DMS53 treated with DMSO at 0.1 percent for 48 hours (cell line): ENCODE measurements at regions not wholly inside any gene's neighbourhood (a gene's known extent, or its start where the extent isn't known, plus 50 kb on each side); places are given as distances from the start of the nearest gene placed in this dataset.
A peak's percentile ranks its signal among the peaks of the same experiment; 100 is the strongest.

ENCODE experiments used
- DNase-seq: peaks from one replicate; lab custom pipeline; 2025; ENCODE audit not compliant: unreplicated experiment; lab: John Stamatoyannopoulos, UW

DNA sequence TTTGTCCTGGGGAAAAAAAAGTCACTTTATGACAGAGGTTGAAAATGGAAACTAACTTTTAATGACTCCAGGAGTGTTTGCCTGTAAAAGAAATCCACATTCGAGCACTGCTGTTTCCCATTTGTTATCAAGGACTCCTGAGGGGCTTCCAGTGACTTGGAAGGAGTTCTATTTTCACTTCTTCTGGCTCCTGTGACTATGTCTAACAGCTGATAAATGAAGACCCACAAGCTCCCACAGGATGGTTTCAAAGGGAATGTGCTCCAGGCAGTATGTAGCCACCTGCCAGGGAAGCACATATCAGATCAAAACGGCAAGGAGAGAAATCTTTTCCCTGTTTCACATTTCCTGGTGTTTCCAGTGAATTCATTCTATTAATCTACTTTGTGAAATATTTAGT, 159.8 kb upstream of the FAM241A start:
- DNase-seq: no peak

DNA sequence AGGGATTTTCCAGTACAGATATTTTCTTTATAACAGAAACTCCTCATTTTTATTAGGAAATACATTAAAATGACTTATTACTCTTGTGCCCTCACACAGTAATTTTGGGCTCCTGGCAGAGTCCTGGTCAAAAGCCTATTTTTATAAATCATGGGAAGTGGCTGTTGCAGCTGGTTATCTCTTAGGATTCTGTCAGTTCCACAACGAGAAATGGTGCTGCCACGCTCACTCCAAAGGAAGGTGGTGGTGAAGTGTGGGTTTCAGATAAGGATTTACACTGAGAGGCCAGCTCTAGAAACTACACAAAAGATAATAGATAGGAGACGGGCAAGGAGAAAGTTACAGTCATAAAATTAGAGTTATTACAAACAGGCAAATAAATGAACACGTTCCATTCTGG, 159.2 kb upstream of the FAM241A start:
- no peak for DNase-seq

DNA sequence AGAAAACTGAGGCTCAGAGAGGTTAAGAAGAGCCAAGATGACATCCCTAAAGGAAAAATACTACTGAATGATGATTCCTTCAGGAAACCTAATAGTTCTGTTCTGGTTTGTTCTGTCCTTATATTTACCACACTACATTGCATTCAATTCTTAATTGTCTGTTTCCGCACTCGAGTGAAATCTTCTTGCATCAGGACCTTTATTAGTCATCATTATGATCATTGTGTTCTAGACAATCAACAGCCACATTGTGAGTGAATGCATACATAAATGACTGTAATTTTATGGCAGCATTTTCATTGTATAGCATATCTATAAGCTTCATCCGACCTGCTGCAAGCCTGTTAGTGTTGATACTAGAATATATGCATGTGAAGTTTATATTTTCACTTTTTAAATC, 156.7 kb upstream of the FAM241A start:
- no peak for DNase-seq

DNA sequence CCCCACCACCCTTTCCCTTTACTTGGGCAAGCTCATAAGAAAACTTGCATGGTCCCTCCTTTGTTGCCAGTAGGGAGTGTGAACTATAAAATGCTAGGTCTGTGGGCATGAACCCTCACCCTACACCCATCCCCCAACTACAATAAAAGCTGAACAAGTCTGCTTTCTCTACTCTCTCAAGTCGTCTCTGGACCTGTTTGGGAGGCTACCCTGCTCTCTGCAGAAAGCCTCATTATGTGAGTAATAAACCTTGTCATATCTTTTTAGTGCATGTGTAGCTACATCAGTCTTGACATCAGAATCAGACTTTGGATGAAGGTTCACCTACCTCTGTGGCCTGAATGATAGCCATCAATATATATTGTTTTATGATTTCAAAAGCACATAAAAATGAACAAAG, 155.4 kb upstream of the FAM241A start:
- no peak for DNase-seq

DNA sequence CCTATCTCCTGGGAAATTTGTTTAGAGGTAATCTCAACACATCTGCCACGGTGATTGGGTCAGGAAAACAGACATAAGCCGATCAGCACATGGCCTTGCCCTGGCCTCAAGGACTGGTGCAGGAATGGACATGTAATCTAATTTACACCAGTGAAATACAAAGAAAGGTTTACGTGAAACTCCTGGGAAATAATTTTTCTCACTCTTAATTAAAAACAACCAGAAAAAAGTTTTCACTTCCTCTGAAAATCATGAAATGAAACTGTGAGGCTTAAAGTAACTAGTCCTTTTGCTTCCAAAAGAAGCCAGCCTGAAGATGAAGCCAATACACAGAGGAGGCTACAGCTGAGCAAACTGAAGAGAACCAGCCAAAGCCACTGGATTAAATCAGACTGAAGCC, 154.1 kb upstream of the FAM241A start:
- DNase-seq: no peak

DNA sequence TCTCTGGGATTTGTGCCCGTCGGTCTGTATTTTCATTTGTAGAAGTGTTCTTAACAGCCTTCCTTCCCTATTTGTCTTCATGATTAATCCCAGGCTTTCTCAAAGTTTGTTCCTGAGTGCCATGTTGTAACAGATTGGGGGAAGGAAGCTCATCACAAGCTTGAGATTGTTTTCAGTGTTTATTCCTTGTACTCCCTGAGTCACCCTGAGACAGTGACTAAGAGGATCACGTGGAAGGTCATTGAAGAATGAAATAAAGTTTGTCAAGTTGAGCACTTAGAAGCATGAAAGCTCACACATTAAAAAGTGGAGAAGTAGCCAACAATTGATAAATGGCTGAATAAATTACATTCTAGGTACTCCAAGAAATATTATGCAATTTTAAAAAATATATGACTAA, 153.5 kb upstream of the FAM241A start:
- no peak for DNase-seq

DNA sequence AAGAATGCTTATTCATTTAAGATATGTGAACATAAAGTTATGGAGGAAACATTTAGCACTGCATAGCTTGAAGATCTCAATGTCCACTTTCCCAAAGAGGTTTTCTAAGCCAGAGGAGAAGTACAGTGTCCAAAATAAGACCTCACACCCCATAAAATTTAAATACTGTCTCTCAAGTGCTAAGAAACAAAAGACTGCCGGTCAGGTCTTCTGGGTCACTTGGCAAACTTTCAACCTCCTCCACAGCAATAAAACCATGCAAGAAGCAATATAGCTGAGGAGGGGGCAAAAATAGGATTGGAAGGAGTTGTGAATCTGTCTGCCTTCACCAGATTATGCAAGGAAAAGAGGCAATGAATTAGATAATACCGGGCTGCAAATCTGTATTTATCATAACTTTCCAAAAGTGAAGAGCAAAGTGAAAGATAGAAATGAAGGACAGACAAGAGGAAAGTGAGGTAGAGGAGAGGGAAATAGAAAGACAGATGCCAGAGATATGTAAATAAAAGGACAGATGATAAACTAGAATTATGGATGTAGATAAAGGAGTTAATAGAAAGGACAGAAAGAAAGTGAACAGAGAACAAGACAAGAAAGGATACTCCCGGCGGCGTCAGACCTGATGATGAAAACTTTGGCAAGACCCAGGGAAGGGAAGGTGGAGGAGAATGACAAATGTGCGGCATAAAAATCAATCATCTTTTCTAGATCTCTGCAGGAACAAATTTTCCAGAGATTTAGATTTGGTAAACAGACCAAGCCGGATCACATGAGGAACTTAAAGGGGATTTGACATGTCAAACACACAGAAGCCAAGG, 152.7 kb upstream of the FAM241A start:
- DNase-seq: no peak

DNA sequence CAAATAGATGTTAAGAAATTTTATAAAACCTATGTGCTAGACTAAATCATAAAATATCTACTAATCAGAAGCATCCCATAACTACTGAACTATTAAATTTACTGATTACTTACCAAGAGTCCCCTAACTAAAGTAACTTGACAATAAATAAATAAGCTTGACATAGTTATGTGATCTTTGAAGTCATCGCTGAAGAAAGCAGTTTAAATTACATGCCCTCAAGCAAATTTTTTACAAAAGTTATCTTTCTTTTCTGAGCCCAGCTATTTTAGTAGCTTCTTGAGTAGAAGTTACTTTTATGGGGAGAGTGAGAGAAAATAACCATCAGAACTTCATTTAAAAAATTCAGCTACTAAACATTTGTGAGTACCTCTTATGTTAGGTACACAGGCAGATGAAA, 150.9 kb upstream of the FAM241A start:
- no peak for DNase-seq

DNA sequence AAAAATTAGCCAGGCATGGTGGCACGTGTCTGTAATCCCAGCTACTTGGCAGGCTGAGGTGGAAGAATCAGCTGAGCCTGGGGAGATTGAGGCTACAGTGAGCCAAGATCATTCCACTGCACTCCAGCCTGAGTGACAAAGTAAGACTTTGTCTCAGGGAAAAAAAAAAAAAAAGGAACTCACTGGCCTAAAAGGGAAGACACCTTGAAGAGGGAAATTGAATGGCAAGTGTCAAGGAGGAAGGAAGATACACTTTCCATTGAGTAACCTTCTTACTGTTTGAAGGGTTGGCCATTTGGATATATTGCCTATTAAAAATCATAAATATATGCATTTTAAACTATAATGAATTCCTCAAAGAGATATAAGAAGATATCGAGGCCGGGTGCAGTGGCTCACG, 147.5 kb upstream of the FAM241A start:
- no peak for DNase-seq

DNA sequence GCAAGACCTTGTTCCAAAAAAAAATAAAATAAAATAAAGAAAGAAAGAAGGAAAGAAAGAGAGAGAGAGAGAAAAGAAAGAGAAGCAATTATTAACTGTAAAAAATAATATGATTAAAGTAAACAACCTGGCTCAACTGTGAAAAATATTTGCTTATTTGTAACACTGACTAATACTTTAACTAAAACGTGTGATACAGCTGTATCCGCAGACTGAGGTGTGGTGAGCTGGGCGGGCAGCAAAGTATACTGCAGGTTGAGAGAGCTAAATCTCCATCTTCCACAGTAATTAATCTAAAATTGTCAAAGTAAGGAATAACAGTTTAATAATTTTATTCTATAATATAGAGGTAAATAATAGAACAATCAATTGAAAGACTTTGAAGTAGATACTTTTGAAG, 145.5 kb upstream of the FAM241A start:
- DNase-seq: no peak

DNA sequence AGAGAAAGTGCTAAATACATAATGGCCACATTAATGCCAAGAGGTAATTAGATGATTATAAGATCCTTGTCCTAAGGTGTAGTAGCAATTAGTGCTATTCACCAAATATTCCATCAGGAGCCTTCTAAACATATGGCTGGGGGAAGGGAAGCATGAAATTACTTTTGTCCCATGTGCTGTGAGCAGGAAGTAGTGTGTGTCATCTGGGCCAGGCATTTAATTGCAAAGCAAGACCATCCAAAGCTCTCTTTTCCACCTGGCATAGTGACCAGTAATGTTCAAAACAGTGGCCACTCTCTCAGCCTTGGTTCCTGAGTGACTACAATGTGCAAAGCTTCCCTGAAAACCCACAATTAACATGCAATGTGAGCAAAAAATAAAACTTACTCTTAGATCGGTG, 144.2 kb upstream of the FAM241A start:
- no peak for DNase-seq

DNA sequence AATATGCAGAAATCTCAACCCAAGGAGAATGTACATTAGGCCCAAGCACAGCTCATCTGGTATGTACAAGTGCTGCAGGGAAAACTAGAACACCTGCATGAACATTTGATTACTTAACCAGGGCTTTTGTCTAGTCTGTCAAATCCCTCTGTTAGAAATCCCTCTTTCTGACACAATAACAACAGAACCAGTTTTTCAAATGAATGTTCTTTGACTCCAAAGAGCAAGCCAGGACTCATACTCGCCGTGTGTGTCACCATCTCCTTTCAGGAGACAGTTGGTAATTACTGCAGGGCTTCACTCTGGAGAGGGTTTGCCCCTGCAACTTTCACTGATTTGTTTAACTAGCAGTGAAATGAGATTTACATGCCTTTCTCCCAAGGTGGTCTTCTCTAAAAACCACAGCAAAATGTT, 143.0 kb upstream of the FAM241A start:
- no peak for DNase-seq

DNA sequence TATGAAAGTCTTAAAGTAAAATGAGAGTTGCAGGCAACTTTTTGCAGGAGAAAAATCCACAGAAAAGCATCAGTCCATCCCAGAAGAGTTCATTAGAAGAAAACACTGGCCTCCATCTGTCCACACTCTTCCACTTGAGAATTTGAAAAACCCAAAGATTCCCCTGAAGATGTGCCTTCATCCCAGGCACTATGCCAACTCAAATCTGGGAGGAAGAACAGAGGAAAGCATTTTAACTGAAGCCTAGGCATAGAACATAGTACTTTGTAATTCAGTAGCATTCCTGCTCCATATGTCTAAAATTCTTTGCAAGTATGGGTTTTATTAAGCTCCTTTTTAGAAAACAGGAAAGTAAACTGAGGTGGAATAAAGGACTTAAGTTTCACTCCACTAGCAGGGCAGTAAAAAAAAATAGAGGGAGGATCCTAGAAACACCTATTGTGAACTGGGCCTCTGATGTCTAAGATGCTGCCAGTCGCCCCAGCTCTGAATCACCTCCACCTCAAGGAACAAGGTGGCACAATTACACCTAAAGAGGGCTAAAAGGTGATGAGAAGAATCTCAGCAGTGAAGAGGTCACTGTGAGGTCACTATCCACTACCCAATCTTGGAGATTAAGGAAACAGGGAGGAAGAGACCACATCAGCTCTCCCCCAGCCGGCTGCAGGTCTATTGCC, 141.9 kb upstream of the FAM241A start:
- no peak for DNase-seq

DNA sequence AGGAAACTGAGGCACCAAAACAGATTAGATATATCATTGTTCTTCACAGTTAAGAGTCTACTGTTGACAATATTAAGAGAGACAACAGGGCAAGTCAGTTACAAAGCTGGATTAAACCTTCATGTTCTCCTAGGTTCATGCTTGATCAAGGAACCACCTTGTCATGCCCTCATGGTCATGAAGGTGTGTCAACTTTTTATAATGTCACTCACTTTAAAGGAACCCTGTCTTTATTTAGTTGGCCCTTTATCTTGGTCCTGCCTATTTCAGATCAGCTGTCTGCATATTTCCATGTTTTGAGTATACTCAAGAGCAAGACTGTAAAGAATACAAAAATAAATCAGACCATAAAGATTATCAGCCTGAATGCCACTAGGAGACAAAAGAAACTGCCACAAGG, 140.2 kb upstream of the FAM241A start:
- DNase-seq: no peak

DNA sequence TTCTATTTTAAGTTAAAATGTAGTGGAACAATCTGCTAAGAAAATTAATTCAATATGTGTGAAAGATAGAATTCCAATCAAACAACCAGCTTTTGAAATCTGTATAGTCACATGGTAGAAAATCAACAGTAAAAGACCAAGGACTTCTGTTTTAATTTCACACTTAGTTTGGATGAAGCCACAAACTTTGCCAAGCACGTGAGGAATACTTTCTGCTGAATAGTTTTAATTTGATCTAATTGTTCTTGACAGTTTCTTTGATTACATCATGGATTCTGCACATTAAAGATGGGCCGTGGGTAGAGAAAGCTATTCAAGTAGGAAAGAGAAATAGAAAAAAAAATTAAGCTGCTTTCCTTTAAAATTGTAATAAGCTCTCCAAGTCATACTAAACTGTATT, 137.9 kb upstream of the FAM241A start:
- no peak for DNase-seq

DNA sequence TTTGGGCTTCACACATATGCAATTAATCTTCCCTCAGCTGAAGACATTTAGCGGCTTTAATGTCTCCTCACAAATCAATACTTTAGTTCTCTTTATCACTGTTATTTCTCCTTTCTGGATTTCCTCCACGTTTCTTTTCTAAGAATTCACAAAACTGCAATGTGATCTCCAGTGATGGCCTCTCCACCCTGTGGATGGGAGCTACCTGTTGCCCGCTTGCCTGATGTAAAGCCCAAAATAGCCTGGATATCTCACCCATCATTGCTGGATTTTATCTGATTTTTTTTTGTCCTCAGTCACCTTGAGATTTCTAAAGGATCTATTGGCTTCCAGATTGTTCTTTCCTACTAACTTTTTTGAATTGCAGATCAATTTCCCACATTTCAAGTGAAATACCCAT, 129.3 kb upstream of the FAM241A start:
- DNase-seq: no peak

DNA sequence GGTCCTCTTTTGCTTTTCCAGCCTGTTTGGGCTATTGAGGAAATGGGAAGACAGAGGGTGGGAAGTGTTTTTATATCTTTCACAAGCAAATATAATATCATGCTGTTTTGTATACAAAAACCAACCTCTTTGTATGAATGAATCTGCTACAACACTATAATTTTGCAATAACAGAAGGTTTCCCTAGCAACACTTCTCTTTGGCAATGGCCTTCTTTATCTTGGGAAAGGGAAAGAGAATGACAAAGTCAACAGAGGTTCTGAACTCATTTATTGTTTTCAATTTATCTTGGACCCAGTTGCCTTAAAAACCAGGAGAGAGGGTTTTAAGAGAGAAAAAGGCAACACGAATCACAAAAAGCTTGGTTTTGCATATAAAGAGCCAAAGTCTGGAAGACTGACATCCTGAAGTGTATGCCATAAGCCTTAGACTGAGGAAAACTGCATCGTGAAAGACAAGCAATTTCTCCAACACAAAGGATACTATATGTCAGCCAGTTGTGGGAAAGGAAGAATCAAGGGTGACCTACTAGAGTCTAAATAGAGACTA, 121.8 kb upstream of the FAM241A start:
- DNase-seq: no peak

DNA sequence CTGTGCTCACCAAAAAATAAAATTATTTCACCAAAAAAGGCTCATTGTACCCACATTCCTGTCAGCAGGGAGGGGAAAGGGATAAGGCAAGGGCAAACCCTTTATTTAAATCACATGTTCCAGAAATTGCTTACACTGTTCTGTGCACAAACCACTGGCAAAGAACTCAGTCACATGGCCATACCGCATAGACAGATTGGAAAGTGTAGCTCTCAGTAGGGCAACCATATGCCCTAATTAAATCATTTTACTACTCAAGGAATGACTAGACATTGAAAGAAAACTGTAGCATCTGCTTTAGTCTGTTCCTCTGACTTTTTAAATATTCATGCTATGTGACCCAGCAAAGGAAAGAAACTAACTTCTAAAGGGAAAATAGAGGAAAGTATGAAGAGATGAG, 119.2 kb upstream of the FAM241A start:
- DNase-seq: no peak

DNA sequence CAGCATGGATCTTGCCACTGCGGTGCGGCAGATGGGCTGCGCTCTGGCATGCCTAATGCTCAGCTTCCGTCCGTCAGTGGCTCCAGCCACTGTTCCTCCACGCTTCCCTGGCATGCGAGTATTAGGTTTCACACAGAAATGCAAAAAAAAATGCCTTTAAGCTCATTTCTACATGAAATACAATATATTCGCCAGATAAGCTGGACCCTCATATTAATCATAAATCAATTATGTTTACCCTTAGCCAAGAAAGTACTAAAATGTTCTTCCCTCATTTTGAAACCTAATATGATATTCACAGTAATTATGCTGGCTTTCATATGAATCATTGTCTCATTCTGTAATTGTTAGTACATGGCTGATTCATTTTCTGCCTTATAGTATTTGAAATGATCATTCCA, 115.5 kb upstream of the FAM241A start:
- no peak for DNase-seq

DNA sequence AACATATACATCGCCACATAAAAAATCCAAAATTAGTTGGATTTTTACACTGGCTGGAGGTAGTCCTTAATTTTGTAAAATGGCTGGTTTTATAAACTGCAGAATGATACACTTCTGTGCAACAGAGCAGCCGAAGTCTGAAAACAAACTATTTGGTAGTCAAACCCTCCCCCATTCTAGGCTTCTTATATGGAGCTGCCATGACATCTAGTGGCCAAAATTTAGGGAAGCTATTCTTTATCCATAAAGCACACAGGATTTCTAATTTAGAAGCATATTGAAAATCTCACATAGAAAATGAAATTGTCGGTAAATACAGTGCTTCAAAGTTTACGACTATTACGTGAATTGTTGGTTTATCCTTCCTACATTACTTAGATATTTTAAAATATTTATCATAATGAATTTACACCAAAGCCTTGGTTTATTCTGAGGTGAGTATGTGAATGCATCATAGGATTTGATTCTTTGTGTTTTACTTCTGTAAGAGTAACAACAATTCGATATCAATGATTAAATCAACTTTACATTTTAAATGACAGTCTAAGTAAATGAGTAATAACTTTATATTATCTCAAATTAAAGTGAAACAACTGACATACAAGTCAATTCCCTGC, 113.4 kb upstream of the FAM241A start:
- DNase-seq: peak; percentile 13

DNA sequence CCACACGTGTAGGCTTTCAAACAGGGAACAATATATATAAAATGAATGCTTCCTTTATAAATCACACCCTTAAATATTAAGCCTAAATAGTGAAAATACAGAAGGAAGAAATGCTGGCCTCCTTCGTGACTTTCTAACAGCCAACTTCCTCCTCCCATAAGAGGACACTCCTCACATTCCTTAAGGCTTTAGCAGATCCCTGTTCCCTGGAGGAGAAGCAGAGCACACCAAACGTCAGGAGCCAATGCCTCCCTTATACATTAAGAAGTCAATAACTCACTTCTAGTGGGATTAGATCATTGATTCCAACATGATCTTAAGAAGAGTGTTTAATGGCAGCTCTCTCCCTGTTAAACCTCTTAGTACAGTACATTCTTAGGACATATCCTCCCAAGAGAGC, 108.4 kb upstream of the FAM241A start:
- DNase-seq: no peak

DNA sequence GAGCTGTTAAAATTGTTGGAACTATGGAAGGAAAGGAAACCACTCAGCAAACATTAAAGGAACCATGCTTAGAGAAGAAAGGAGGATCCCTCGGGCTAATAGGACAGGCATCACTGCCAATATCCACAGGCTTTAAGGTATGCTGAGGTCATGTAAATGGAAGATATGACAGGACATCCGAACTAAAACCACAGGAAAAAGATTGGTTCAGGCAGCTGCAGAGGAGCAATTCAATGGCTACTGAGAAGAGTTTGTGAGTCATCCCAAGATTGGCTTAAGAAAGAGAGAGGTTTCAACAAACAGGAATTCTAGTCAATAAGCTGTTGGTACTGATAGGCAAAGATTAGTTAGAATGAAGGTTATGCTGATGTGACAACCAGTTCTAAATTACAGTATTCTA, 106.4 kb upstream of the FAM241A start:
- DNase-seq: no peak
